GM10847 (cell line): ENCODE measurements at regions not wholly inside any gene's neighbourhood (a gene's known extent, or its start where the extent isn't known, plus 50 kb on each side); places are given as distances from the start of the nearest gene placed in this dataset.

ENCODE experiments used
- POLR2A ChIP-seq: IDR thresholded peaks from 2 replicates; pipeline ENCODE4 v1.6.1; 2011; ENCODE audit not compliant: insufficient read length; ENCODE audit errors: extremely low read depth

DNA sequence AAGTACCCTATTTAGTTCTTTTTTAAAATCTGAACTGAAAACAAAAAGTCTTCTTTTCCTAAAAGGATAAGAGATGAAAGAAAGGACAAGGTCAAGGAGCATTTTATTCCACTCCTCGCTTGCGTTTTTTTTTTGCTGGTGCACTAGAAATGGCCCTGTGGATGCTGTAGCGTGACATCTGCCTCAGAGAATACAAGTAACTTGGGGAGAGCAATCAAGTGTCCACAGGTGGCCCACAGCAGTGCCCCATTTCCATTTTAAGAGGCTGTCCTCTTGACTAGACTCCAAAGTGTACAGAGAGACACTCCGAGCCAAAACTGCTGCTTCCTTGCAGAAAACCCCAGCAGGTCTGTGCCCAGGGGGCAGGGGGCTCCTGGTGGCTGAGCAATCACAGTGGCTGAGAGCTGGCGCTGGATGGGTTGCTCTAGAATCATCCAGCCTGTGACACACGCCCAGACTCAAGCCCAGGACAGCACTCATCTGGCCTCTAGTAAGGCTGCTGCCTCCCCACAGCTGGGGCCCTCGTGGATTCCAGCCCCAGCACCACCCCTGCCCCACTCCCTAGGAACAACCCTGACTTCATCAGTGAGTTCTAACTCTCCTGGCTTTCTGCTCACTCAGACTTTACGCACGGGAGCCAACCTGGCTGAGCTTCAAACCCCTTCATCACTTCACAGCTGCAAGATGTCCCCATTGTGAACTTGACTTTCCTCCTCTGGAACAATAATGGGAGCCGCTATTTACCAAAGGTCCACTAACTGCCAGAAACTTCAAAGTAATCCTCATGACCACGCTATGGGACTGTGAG, 71.1 kb upstream of the SPATA12 start:
- no peak for TF ChIP-seq POLR2A

DNA sequence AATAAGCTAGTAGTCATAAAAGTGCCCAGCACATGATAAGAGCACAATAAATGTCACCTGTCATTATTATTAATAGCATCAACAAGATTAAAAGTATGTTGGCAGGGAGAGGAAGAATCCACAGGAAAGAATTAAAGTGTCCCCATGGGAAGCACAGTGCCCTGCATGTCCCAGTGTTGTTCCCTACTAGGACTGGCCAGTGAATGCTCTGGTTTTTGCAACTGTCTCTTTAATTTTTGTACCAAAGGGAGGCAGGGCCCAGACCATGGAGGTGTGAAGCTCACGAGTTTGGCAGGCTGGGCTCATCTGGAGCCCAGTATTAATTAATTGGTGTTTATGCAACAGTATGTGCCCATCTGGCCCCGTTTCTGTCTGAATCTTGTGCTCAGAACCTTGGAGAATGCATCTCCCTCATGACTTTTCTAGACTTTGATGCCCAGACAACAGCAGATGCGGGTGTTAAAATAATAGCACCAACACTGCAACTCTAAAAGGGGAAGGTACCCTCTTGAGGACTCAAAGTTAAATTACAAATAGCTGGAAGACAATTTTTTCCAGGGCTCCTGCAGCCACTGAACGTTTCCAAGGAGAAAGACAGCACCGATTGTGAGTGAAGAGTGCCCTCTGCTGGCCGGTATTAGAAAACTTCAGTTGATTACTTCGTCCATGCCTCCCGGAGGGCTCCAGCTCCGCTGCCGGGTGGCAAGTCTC, 71.9 kb upstream of the SPATA12 start:
- no peak for TF ChIP-seq POLR2A

DNA sequence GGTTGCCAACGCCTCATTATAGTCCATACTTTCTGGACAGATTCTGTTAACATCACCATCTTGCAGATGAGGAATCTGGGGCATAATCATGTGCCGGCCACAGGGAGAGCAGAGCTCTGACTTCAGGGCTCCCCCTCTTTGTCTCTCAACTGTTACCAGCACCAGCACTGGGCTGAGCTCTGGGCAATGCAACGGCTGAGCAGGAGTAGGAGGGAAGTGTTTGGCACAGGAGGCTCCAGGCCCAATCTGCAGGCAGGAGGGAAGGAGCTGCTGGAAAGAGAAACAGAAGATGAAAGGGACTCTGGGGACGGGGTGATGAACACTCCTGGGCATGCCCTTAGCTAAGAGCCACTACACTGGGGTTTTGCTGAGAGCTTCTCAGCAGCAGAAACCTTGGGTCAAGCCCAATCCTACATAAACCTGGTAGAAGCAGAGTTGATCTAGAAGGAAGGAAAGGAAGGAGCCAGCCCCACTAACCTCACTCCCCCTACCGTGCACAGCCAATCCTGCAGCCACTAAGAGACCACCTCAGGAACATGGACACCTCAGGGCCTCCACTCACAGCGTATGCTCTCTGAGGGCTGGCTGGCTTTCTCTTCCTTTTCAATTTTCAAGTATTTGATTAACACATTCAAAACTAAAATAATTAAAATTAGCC, 73.1 kb upstream of the SPATA12 start:
- TF ChIP-seq POLR2A: no peak

DNA sequence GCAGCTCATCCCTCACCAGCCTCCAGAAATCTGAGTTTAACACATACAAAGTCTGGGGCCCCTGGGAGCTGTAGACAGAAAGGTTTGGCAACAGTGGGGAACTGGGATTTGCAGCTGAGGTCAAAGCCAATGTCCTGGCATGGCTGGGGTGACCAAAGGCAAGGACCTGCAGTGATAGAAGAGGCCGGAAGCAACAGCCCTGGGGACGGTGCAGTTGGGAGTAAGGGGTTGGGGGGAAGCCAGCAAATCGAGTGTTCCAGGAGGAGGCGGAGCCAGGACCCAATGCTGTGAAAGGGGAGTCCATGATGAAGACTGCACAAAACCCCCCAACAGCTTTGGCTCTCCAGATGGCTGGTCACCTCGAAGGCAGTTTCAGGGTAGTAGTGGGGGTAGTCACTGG, 74.1 kb upstream of the SPATA12 start:
- TF ChIP-seq POLR2A: no peak

DNA sequence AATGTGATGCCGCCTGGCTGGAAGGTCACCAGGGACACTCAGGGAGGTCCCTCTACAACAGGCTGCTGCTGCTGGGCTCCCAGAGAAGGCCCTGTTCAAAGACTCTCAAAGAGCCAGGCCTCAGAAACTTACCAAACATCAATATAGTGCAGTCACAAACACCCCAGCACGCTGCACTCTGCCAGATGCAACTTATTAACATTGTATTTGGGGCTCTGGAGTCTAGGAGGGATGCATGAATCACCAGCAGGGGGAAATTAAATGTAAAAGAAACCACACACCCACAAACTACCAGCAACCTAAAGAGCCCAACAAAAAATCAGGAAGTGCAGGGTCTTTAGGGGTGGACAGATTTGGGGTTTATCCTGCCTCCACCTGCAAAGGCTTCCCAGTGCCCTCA, 74.6 kb upstream of the SPATA12 start:
- TF ChIP-seq POLR2A: no peak

DNA sequence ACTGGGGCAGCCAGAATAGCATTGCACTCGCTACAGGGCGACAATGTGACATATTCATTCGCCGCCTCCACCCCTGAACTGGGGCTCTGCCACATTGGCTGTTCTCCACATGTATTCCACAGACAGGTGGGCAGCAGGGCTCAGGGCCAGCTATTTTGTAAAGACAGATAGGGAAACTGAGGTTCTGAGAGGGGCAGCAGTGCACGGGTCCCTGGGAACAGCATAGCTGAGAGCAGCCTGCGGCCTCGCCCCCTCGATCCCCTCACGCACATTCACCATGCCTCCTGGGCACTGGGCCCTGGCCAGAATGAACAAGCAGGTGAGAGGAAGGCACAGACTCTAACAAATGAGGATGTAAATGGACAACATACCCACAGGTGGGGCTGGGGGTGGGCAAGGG, 75.0 kb upstream of the SPATA12 start:
- no peak for TF ChIP-seq POLR2A

DNA sequence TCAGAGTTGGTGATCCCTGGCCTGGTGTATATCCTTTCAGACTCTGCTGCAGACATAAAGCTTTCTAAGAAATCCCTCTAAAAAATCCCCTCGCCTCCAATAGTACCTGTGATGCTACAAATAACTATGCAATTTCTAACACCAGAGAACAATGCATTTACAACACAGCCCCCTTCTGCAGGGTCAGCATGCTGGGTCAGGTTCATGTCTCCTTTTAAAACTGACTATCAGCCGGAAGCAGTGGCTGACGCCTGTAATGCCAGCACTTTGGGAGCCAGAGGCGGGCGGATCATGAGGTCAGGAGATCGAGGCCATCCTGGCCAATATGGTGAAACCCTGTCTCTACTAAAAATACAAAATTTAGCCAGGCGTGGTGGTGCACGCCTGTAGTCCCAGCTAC, 77.0 kb upstream of the SPATA12 start:
- TF ChIP-seq POLR2A: no peak

DNA sequence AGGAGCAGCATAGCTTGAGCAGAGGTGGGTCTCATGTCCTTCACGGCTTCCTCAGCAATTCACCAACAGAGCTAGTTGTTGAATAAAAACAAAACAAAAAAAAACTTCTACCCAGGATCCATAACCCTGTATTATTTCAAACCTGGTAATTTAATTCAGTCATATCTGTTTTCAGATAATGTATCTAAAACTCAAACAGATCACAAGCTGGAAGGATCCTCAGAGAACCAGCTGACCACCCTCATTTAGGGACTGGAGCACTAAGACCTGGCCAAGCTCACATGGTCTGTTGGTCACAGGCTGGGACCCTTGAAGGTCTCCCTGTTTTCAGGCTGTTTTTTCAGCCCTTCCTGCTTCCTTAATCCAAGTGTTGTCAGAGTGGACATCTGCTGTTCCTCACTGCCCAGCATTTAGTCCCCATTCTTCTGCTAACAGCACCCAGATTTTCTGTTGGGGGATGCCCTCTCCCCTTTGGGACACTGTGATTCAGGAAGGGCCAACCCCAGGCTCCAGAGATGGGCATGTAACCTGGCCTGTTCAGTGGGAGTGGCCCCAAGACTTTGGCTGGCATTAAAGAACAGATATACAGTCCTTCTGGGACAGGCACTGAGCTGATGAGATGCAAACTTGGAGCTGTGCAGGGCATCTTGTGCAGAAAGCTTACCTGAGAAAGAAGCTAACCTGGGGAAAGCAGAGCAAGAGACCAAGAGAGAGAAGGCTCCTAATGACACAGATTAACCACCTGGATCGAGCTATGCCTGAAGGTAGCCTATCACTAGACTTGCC, 78.8 kb upstream of the SPATA12 start:
- TF ChIP-seq POLR2A: no peak

DNA sequence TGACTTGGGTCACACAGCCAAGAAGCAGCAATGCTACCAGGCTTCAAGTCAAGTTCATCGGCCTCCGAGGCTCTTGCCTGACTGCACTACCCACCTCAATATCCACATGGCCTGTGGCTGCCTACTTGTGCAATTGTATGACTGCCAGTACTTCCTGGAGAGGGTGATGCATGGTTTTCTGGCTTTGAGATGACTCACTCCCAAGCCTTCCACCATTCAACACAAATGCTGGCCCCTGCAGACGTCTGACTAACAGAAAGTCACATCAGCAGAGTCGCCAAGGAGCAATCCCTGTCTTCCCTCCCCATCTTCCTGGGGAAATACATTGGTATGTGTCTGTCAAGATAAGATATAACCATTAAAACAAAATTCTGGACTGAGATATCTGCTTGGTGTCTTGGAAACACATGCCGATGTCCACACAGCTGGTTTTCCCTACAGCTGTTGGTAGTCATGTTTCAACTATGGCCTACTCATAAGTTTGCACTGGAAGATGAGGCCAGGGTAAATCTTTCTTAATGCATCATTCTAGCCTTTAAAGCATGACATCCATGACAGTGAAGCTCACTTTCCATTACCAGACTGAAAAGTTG, 79.6 kb upstream of the SPATA12 start:
- TF ChIP-seq POLR2A: no peak

DNA sequence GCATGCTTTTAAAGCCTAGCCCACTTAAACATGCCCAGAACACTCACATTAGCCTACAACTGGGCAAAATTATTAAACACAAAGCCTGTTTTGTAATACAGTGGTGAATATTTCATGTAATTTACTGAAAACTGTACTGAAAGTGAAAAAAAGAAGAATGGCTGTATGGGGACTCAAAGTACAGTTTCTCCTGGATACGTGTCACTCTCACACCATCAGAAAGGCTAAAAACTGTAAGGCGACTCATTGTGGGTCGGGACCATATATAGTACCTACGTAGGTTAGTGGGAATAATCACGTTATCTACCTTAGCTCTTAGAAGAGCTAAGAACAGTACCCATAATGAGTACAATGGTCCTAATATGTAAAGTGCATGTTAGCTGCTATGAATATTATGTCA, 80.2 kb upstream of the SPATA12 start:
- TF ChIP-seq POLR2A: no peak

DNA sequence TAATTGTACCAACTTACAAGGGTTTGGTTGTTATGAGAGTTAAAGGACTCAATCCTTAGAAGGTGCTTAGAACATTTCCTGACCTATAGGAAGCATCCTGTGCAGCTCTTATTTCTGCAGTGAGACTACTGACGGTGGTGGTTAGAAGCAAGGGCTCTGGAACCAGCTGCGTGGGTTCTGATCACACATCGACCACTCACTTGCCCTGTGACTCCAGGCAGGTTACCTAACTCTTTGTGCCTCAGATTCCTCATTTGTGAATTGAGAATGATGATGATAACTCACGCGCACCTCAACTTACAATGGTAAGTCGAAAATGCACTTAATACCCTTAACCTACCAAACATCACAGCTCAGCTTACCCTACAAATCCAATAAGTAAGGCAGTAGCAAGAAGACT, 80.7 kb upstream of the SPATA12 start:
- no peak for TF ChIP-seq POLR2A

DNA sequence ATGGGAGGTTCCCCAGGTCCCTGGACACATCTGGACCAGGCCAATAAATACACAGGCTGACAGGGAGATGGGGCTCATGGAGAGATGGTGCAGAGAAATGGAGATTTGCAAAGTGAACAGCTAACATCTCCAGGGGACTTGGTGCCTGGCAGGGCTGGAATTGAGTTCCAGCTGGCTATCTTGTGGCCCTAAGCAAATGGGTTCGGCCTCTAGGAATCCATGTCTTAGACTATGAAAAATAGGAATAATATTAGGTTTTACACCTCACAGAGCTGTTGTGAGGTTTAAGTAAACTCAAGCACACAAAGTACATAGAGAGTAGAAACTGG, 82.9 kb upstream of the SPATA12 start:
- no peak for TF ChIP-seq POLR2A

DNA sequence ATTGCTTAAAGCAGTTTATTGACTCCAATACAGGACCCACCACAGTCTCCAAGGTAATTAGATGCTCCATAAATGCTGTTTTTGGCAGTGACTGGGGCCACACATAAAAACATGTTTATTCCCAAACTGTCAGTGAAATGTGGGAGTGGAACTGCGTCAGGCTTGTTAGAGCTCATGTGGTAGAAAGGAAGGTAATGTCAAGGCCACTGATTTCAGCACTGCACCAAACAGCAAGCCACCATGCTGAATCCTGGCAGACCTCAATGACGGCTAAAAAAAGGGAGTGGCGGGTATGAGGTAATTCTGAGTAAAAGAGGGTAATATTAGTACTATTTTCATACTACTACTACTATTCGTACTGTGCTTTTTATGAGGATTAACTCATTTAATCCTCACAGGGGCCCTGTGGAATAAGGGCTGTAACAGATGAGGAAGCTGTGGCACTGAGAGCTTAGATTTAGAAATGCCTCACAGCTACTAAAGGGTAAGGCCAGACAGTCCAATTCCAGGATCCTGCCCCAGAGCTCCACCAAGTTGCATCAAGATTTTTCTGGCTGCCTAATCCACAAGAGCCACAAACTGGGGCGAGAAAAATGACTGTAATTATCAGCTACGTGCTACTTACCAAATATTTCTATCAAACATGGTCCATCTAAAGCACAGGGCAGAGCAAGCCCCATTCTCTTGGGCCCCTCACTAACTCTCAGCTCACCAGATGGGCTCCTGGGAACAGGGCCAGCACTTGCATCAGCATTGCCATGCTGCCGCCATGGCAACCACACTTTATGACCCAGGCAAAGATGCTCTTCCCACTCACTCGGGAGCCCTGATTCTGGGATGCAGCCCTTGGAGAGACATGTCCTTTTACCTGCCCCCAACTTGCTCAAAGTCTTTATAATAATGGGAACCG, 83.6 kb upstream of the SPATA12 start:
- TF ChIP-seq POLR2A: no peak

DNA sequence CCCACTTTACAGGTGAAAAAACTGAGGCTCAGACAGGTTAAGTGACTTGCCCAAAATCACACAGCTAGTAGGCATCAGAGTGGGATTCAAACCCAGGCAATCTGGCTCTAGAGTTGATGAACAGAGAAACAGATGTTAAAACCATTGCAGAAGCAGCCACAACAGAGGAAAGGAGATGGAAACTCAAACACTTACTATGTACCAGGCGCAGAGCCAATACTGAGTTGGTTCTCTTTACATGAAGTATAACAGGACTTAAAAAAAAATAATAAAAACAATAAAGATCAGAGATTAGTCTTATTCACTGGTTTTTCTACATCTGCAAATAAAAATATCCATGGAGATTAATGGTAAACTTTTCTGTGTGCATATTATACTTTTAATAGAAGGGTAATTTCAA, 84.9 kb upstream of the SPATA12 start:
- TF ChIP-seq POLR2A: no peak
